Pancreas (tissue), 10 donors: ENCODE measurements at regions not wholly inside any gene's neighbourhood (a gene's known extent, or its start where the extent isn't known, plus 50 kb on each side); places are given as distances from the start of the nearest gene placed in this dataset.

ENCODE experiments used
- ATAC-seq, 4 donors: fragments of 200-7000 bp; cut with Tn5 transposase; one replicate each; pipeline versions ENCODE4 v1.8.0 to v1.9.1; 2020; ENCODE audit warnings: mild to moderate bottlenecking in 4 of 4, moderate library complexity in 4 of 4
- DNase-seq, 6 donors: peaks; one replicate each; pipeline ENCODE4 v3.0.0-alpha.2; 2020
- FAIRE-seq: peaks from 2 replicates; lab custom pipeline; 2012; peaks lifted over from hg19 to GRCh38; lab: Jason Lieb, UNC
- H3K27ac ChIP-seq, 4 donors: fragments of 200-600 bp; sonication (generic); 1 replicate in 3 of 4; 2 replicates in 1 of 4; pipeline versions ENCODE4 v1.5.0 to v1.8.0; 2020
- H3K27me3 ChIP-seq, 4 donors: fragments of 200-600 bp; one replicate each; pipeline ENCODE4 v1.8.0; 2021
- H3K36me3 ChIP-seq, 3 donors: fragments of 200-600 bp; sonication (generic) in 1 of 3; one replicate each; pipeline versions ENCODE4 v1.5.0 to v1.8.0; 2020 to 2021
- H3K4me1 ChIP-seq, 3 donors: fragments of 200-600 bp; one replicate each; pipeline ENCODE4 v1.8.0; 2021
- H3K4me3 ChIP-seq, 4 donors: fragments of 200-600 bp; sonication (generic) in 2 of 4; one replicate each; pipeline versions ENCODE4 v1.5.0 to v1.8.0; 2020 to 2021
- H3K9me3 ChIP-seq, 4 donors: fragments of 200-600 bp; one replicate each; pipeline ENCODE4 v1.8.0; 2021
- WGBS, 2 donors: extraction: QIAGEN DNeasy Blood & Tissue Kit; methylation state at CpG; one replicate each; pipeline ENCODE4 v1.1.7; 2013; 5-methylcytosine and 5-hydroxymethylcytosine counted together
- intact Hi-C, 3 donors: fragments of 100-400 bp; cut with DNase I; formaldehyde crosslinking; loops; one replicate each; pipeline versions ENCODE4 v1.11.1 to v1.14.2; 2022
- TF ChIP-seq, protein P1 (sequence below), 4 donors: fragments of 200-600 bp; sonication (generic) in 3 of 4; IDR thresholded peaks; one replicate each; pipeline versions ENCODE4 v1.5.0 to v1.8.0; 2021; ENCODE audit warnings: antibody characterized with exemption in 4 of 4
- donor health status: healthy with polysubstance abuse.
- donor health status: DM: no; HTN: no; CAD: no; lungs with moderate emphysema.
- donor health status: DM: no; HTN: no; CAD: no.
- donor health status: control.
- donor health status: control.
- donor health status: Bipolar disorder and iron deficiency.
- donor health status: DM: yes; HTN: yes; CAD: no.
- donor health status: DM: no; HTN: no; CAD: no.
- donor health status: DM: no; HTN: no; CAD: no.
- donor health status: DM: yes; HTN: yes; CAD: no.

DNA sequence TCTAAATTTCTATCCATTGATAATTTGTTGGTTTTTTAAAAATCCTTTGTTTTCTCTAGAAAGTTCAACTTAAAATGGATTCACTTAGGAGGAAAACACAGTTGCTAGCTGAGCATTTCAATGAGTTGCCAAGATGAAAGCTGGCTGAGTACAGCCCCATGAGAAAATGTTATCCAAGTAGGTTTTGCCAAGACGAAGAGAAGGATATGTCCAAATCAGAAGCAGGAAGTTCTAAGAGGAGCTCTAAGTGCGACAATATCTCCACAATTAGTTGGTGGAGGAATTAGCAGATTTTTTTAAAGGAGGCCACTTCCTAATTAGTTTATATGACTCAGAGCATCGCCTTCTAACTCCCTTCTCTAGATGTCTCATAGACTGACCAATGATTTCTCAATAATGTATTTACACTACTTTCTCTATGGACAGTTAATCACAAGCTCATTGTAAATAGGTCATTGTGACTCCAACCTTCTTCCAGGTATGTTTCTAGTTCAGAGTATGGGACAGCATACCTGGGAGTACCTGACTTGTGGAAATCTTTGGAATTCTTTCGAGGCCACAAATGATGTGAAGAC, 873.3 kb upstream of the SOX9 start:
- no peak overlapping the region for H3K4me3 ChIP-seq
- H3K27me3 ChIP-seq: no peaks in the 10 kb centered on the region
- ATAC-seq (no peak), FAIRE-seq (no peak), DNase-seq (no peak)
- no peak overlapping the region for H3K27ac ChIP-seq
- intact Hi-C loops: no loop called here
- H3K9me3 ChIP-seq: no peaks in the 10 kb centered on the region
- no peaks in the 10 kb centered on the region for H3K4me1 ChIP-seq
- WGBS, 2 donors: 70 to 90% methylated on average over 4 of the region's 4 CpGs
- TF ChIP-seq, protein P1, sequence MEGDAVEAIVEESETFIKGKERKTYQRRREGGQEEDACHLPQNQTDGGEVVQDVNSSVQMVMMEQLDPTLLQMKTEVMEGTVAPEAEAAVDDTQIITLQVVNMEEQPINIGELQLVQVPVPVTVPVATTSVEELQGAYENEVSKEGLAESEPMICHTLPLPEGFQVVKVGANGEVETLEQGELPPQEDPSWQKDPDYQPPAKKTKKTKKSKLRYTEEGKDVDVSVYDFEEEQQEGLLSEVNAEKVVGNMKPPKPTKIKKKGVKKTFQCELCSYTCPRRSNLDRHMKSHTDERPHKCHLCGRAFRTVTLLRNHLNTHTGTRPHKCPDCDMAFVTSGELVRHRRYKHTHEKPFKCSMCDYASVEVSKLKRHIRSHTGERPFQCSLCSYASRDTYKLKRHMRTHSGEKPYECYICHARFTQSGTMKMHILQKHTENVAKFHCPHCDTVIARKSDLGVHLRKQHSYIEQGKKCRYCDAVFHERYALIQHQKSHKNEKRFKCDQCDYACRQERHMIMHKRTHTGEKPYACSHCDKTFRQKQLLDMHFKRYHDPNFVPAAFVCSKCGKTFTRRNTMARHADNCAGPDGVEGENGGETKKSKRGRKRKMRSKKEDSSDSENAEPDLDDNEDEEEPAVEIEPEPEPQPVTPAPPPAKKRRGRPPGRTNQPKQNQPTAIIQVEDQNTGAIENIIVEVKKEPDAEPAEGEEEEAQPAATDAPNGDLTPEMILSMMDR (IDR thresholded peaks at IDR 0.05): no peak
- H3K36me3 ChIP-seq: no peaks in the 10 kb centered on the region

DNA sequence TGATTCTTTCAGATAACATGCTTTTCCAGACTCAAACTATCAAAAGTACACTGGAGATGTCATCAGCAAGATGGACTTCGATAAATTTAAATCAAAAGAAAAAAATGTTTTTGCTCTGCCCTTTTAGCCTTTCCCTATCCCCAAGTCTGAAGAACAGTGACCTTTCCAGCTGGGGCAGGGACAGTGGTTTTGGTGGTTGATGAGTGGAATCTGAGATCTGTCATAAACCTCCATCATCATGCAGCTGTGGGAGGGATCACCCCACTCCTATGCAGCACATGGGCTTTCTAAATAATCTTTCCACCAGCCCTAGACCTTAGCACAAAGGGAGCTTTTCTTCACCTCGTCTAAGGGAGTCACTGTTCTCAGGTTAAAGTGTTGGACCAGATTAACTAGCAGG, 869.5 kb upstream of the SOX9 start:
- Histone ChIP-seq H3K4me1 (no peaks in the 10 kb centered on the region), H3K27ac (no peak overlapping the region), H3K4me3 (no peak overlapping the region), H3K27me3 (no peaks in the 10 kb centered on the region), H3K36me3 (no peaks in the 10 kb centered on the region), H3K9me3 (no peaks in the 10 kb centered on the region)
- WGBS, 2 donors: 44 to 64% methylated on average over 2 of the region's 2 CpGs
- FAIRE-seq (no peak), DNase-seq (no peak), ATAC-seq (no peak)
- intact Hi-C loops: no loop called here
- TF ChIP-seq, protein P1 (IDR thresholded peaks at IDR 0.05): no peak

DNA sequence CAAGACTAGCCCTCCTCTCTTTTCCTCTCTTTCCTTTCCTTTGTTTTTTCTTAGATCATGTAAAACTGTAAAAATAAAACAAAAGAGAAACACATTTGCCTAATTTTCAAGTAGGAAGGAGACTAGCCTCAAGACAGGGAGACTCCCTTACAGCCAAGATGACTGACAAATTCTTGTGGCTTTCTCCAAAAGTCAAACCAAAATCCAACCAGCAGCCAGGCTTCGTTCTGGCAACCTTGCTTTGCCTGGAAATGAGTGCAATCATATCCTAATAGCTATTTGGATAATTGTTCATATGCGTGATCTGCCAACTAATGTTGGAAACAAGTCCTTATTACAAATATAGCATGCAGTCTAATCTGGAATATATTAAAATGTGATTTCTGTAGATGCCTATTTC, 868.9 kb upstream of the SOX9 start:
- FAIRE-seq (no peak), DNase-seq (no peak)

DNA sequence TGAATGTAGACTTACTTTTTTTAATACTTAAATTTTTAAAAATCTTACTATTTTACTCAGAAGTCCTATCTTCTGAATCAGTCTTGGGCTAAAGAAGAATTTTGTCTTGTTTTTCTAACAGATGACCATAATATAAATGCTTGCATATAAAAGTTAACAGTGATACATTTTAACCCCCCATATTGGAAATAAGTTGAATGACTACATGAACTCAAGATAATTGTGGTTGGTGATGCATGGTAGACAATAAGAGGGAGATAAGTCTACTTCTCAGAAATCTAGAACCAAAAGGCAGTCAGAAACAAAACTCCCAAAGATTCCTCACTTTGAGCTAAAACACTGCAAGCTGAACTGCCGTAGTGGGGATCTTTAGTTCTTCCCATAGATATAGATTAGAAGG, 868.4 kb upstream of the SOX9 start:
- no peak for DNase-seq
- Histone ChIP-seq H3K9me3 (no peaks in the 10 kb centered on the region), H3K4me3 (no peak overlapping the region), H3K36me3 (no peaks in the 10 kb centered on the region), H3K4me1 (no peaks in the 10 kb centered on the region), H3K27ac (no peak overlapping the region), H3K27me3 (no peaks in the 10 kb centered on the region)
- no peak for FAIRE-seq
- intact Hi-C loops: no loop called here
- WGBS, 2 donors: 0 to 25% methylated on average over 1 of the region's 1 CpG
- ATAC-seq: no peak
- TF ChIP-seq, protein P1 (IDR thresholded peaks at IDR 0.05): no peak

More for the DNA sequence above, 868.9 kb upstream of the SOX9 start:
- H3K4me1 ChIP-seq: no peaks in the 10 kb centered on the region
- H3K27me3 ChIP-seq: no peaks in the 10 kb centered on the region
- no peak overlapping the region for H3K27ac ChIP-seq
- H3K9me3 ChIP-seq: no peaks in the 10 kb centered on the region
- 62 to 77% methylated on average over 2 of the region's 2 CpGs for WGBS, 2 donors
- TF ChIP-seq, protein P1 (IDR thresholded peaks at IDR 0.05): no peak
- H3K36me3 ChIP-seq: no peaks in the 10 kb centered on the region
- intact Hi-C loops: no loop called here
- ATAC-seq: no peak
- no peak overlapping the region for H3K4me3 ChIP-seq

DNA sequence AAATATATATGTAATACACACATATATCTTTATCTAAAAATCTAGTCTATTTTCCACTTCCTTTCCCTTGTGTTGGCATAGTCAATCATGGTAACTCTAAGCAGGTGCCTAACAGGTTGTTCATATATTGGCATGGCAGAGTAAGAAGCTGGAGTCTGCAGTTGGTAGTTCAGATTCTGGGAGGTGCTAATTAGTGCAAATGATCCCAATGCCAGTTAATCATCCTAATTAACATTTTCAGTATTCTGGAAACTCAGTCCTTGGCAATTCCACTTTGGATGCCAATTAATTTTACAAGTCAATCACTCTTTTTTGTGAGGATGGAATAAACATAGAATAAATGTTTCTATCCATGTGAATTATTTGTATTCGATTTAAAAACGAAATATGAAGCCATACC, 863.7 kb upstream of the SOX9 start:
- FAIRE-seq (no peak), ATAC-seq (no peak)

More for the DNA sequence above, 863.7 kb upstream of the SOX9 start:
- Histone ChIP-seq H3K4me1 (no peaks in the 10 kb centered on the region), H3K36me3 (no peaks in the 10 kb centered on the region), H3K4me3 (no peak overlapping the region), H3K27me3 (no peaks in the 10 kb centered on the region), H3K27ac (no peak overlapping the region), H3K9me3 (no peaks in the 10 kb centered on the region)
- intact Hi-C loops: no loop called here
- 80 to 90% methylated on average over 2 of the region's 2 CpGs for WGBS, 2 donors
- TF ChIP-seq, protein P1 (IDR thresholded peaks at IDR 0.05): no peak
- DNase-seq: no peak
